ENCODE measurements at regions not wholly inside any gene's neighbourhood (a gene's known extent, or its start where the extent isn't known, plus 50 kb on each side); places are given as distances from the start of the nearest gene placed in this dataset.

DNA sequence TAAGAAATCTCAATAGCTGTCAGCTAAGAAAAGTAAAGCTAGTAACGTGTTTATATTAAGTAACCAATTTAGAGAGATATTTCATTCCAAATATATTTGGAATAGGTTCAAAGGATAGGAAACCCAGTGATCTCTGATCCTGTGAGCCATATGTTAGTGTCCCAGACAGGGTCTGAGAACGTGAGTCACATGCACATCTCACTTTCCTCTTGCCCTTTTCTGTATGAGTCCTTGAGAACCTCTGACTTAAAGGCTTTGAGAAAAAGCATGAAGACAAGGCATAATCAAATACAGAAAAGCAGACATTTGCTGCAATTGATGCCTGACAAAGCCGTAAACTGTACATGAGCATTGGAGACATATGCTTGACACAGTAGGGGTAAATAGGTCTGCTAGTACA, 655.1 kb upstream of the ADGRL3 start:
- no peak for DNase-seq
- TF ChIP-seq POLR2A (IDR thresholded peaks at IDR 0.05) (no peak), POLR2AphosphoS5 (IDR thresholded peaks at IDR 0.05) (no peak), EP300 (IDR thresholded peaks at IDR 0.05) (no peak)
- TF ChIP-seq, protein P1, sequence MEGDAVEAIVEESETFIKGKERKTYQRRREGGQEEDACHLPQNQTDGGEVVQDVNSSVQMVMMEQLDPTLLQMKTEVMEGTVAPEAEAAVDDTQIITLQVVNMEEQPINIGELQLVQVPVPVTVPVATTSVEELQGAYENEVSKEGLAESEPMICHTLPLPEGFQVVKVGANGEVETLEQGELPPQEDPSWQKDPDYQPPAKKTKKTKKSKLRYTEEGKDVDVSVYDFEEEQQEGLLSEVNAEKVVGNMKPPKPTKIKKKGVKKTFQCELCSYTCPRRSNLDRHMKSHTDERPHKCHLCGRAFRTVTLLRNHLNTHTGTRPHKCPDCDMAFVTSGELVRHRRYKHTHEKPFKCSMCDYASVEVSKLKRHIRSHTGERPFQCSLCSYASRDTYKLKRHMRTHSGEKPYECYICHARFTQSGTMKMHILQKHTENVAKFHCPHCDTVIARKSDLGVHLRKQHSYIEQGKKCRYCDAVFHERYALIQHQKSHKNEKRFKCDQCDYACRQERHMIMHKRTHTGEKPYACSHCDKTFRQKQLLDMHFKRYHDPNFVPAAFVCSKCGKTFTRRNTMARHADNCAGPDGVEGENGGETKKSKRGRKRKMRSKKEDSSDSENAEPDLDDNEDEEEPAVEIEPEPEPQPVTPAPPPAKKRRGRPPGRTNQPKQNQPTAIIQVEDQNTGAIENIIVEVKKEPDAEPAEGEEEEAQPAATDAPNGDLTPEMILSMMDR (IDR thresholded peaks at IDR 0.05), result no peak
- Histone ChIP-seq H3K36me3 (no peaks in the 10 kb centered on the region), H3K27me3 (no peaks in the 10 kb centered on the region), H3K9me3 (peaks cover 0 to 12% (median 0%) of the 10 kb centered on the region in 4 donors), H3K4me3 (no peak overlapping the region), H3K27ac (no peak overlapping the region), H3K4me1 (no peaks in the 10 kb centered on the region)
- 44 to 65% (median 54%) methylated on average over 3 of the region's 3 CpGs for WGBS, 5 donors
- intact Hi-C loops (cut with DNase I; ENCODE audit: low total_unique reads), result no loop called here

DNA sequence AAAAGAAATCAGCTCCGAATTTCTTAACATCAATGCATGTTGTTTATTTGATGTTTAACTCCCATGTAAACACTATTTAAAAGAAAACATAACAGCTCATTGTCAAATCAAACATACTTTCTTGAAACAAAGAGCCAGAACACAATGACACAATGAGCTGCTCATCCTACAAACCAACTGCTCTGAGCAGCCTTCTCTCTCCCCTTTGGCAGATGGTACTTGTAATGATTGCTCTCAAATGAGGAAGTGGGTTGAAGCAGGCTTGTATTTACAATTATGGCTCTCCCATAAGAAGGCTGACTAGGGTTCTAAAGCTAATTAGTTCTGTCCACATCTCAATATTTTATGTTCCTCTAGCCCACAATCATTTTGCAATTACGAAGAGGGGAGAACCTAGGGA, 637.8 kb upstream of the ADGRL3 start:
- intact Hi-C loops (cut with DNase I; ENCODE audit: low total_unique reads), result no loop called here

DNA sequence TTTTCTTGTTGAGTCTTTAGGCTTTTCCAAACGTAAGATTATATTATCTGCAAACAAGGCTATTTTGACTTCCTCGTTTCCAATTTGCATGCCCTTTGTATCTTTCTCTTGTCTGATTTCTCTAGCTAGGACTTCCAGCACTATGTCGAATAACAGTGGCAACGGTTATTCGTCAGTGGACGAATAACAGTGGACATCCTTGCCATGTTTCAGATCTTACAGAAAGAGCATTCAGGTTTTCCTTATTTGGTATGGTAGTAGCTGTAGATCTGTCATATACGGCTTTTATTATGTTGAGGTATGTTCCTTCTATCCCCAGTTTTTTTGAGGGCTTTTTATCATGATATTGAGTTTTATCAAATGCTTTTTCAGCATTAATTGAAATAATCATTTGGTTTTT, 634.6 kb upstream of the ADGRL3 start:
- H3K27me3 ChIP-seq, result no peaks in the 10 kb centered on the region

More for the DNA sequence above, 637.8 kb upstream of the ADGRL3 start:
- Histone ChIP-seq H3K36me3 (no peaks in the 10 kb centered on the region), H3K4me1 (no peaks in the 10 kb centered on the region), H3K27ac (no peak overlapping the region), H3K27me3 (no peaks in the 10 kb centered on the region), H3K9me3 (no peaks in the 10 kb centered on the region), H3K4me3 (no peak overlapping the region)
- no peak for DNase-seq
- TF ChIP-seq, protein P1 (IDR thresholded peaks at IDR 0.05), result no peak
- TF ChIP-seq EP300 (IDR thresholded peaks at IDR 0.05), result no peak
- 41 to 51% (median 47%) methylated on average over 2 of the region's 2 CpGs for WGBS, 5 donors

DNA sequence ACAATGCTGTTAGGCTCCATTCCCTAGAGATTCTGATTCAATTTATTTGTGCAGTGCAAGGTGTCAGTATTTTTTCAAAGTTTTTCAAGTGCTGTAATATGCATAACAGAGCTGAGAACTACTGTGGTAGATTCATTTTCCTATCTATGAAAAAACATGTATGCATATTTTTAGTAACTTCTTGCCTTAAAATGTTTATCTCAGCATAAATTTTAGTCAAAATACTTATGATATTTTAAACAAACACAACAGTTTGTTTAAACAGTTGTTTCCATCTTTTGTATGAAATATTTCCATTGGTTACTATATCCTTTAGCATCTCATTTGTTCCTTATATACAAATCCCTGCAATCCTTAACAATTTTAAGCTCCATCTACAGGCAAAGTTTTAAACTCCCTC, 624.8 kb upstream of the ADGRL3 start:
- Histone ChIP-seq H3K4me3 (no peak overlapping the region), H3K9me3 (no peaks in the 10 kb centered on the region), H3K36me3 (no peaks in the 10 kb centered on the region), H3K27me3 (no peaks in the 10 kb centered on the region), H3K4me1 (no peaks in the 10 kb centered on the region), H3K27ac (no peak overlapping the region)
- no peak for DNase-seq
- intact Hi-C loops (cut with DNase I; ENCODE audit: low total_unique reads), result no loop called here
- TF ChIP-seq, protein P1 (IDR thresholded peaks at IDR 0.05), result no peak
- no peak for TF ChIP-seq EP300 (IDR thresholded peaks at IDR 0.05)
- no peak for TF ChIP-seq POLR2AphosphoS5 (IDR thresholded peaks at IDR 0.05)
- no peak for TF ChIP-seq POLR2A (IDR thresholded peaks at IDR 0.05)

More for the DNA sequence above, 634.6 kb upstream of the ADGRL3 start:
- no peaks in the 10 kb centered on the region for H3K4me1 ChIP-seq
- intact Hi-C loops (cut with DNase I; ENCODE audit: low total_unique reads), result no loop called here
- H3K36me3 ChIP-seq, result no peaks in the 10 kb centered on the region
- 86 to 90% (median 87%) methylated on average over 7 of the region's 7 CpGs for WGBS, 5 donors
- no peak overlapping the region for H3K4me3 ChIP-seq
- peaks cover 0 to 21% (median 3%) of the 10 kb centered on the region in 4 donors for H3K9me3 ChIP-seq
- no peak for DNase-seq
- H3K27ac ChIP-seq, result no peak overlapping the region
- TF ChIP-seq POLR2AphosphoS5 (IDR thresholded peaks at IDR 0.05), result no peak
- TF ChIP-seq EP300 (IDR thresholded peaks at IDR 0.05), result no peak
- TF ChIP-seq, protein P1 (IDR thresholded peaks at IDR 0.05), result no peak
- TF ChIP-seq POLR2A (IDR thresholded peaks at IDR 0.05), result no peak
